Adrenal gland (tissue), 9 donors: ENCODE measurements at regions not wholly inside any gene's neighbourhood (a gene's known extent, or its start where the extent isn't known, plus 50 kb on each side); places are given as distances from the start of the nearest gene placed in this dataset.

ENCODE experiments used
- DNase-seq, 7 donors: peaks; one replicate each; pipeline ENCODE4 v3.0.0-alpha.2; 2019 to 2020
- H3K27ac ChIP-seq, 5 donors: fragments of 200-600 bp; sonication (generic) in 4 of 5; 1 replicate in 3 of 5; 2 replicates in 2 of 5; pipeline versions ENCODE4 v1.5.1 to v1.8.0; 2016 to 2020; ENCODE audit warnings: mild to moderate bottlenecking in 1 of 5
- H3K27me3 ChIP-seq: fragments of 200-600 bp; 2 replicates; pipeline ENCODE4 v1.8.0; 2021
- H3K36me3 ChIP-seq, 2 donors: fragments of 200-600 bp; replicated peaks in 1 of 2; 1 replicate in 1 of 2; 2 replicates in 1 of 2; pipeline versions ENCODE4 v1.5.1 to v1.8.0; 2018 to 2022
- H3K4me1 ChIP-seq, 2 donors: fragments of 200-600 bp; replicated peaks in 1 of 2; 1 replicate in 1 of 2; 2 replicates in 1 of 2; pipeline versions ENCODE4 v1.5.1 to v1.8.0; 2018 to 2021
- H3K4me3 ChIP-seq, 4 donors: fragments of 200-600 bp; sonication (generic) in 3 of 4; one replicate each; pipeline ENCODE4 v1.5.1; 2016 to 2018
- H3K9me3 ChIP-seq, 3 donors: fragments of 200-600 bp; sonication (generic) in 1 of 3; replicated peaks in 1 of 3; 1 replicate in 2 of 3; 2 replicates in 1 of 3; pipeline versions ENCODE4 v1.5.1 to v1.8.0; 2016 to 2021
- POLR2A ChIP-seq, 2 donors: fragments of 450-650 bp; IDR thresholded peaks; one replicate each; pipeline ENCODE4 v1.6.1; 2017; ENCODE audit warnings: antibody characterized with exemption in 2 of 2, mild to moderate bottlenecking in 2 of 2, moderate library complexity in 1 of 2
- WGBS, 4 donors: extraction: QIAGEN DNeasy Blood & Tissue Kit in 2 of 4; methylation state at CpG; one replicate each; pipeline versions ENCODE4 v1.1.5 to v1.1.7; 2013 to 2017; 5-methylcytosine and 5-hydroxymethylcytosine counted together
- intact Hi-C, 2 donors: fragments of 100-400 bp; cut with DNase I; formaldehyde crosslinking; loops; one replicate each; pipeline versions ENCODE4 v1.14.1 to v1.15.0; 2022 to 2023
- TF ChIP-seq, protein P1 (sequence below), 6 experiments: fragments of 450-650 bp in 4 of 6; fragments of 200-600 bp in 2 of 6; sonication (generic) in 1 of 6; IDR thresholded peaks; 1 replicate in 5 of 6; 2 replicates in 1 of 6; pipeline versions ENCODE4 v1.5.1 to v1.8.0; 2016 to 2021; ENCODE audit warnings: antibody characterized with exemption in 6 of 6, mild to moderate bottlenecking in 2 of 6, moderate library complexity in 1 of 6
- donor health status: healthy with polysubstance abuse.
- donor health status: Bipolar disorder and iron deficiency.
- donor health status: DM: yes; HTN: yes; CAD: no.
- donor health status: DM: no; HTN: no; CAD: no.
- donor health status: DM: no; HTN: no; CAD: no.

DNA sequence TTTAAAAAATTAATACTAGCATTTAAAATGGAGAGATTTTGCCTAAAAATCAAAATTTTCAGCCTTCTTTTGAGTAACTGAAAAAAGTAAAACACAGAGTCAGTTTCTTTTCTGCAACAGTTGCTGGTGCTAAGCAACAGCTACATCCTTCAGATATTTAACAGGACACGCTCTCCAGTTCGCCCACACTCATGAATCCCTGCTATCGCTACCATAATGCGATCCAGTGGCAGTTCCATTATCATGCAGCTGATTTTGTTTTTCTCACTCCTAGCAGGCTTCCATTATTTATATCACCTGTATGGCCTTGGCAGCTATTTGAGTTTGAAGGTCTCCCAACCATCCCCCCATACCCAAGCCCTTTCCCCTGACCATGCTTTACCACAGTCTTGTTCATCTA is 93.1 kb upstream of the NCKAP5 start:
- H3K4me3 ChIP-seq = no peak overlapping the region
- H3K9me3 ChIP-seq = no peaks in the 10 kb centered on the region
- DNase-seq = no peak
- TF ChIP-seq, protein P1, sequence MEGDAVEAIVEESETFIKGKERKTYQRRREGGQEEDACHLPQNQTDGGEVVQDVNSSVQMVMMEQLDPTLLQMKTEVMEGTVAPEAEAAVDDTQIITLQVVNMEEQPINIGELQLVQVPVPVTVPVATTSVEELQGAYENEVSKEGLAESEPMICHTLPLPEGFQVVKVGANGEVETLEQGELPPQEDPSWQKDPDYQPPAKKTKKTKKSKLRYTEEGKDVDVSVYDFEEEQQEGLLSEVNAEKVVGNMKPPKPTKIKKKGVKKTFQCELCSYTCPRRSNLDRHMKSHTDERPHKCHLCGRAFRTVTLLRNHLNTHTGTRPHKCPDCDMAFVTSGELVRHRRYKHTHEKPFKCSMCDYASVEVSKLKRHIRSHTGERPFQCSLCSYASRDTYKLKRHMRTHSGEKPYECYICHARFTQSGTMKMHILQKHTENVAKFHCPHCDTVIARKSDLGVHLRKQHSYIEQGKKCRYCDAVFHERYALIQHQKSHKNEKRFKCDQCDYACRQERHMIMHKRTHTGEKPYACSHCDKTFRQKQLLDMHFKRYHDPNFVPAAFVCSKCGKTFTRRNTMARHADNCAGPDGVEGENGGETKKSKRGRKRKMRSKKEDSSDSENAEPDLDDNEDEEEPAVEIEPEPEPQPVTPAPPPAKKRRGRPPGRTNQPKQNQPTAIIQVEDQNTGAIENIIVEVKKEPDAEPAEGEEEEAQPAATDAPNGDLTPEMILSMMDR (IDR thresholded peaks at IDR 0.05) = no peak
- no peak for TF ChIP-seq POLR2A (IDR thresholded peaks at IDR 0.05)
- H3K36me3 ChIP-seq = no peaks in the 10 kb centered on the region
- intact Hi-C loops = loop anchor here in 1 of 2 donors (5.0 kb wide), 1 partner anchor 1434 kb away; no protein-coding TSS in a partner anchor
- H3K27me3 ChIP-seq = no peaks in the 10 kb centered on the region
- no peak overlapping the region for H3K27ac ChIP-seq
- no peaks in the 10 kb centered on the region for H3K4me1 ChIP-seq
- 75 to 88% (median 80%) methylated on average over 4 of the region's 4 CpGs for WGBS, 4 donors

DNA sequence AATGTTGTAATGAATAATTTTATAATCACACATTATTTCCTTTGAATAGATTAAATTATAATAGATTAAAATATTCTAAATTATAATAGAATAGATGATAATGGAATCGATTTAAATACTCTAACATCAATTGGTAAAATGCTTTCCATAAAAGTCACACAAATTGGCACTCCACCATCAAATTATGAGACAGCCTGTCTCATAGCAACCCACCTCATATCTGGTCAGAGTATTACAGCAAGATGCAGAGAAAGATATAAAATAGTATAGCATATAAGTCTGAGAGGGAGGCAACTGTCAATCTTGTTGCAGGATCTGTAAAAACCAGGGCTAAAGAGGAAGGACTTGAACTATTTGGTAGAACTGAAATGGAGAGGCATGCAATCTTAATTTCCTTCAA is 98.4 kb upstream of the NCKAP5 start:
- H3K4me3 ChIP-seq = no peak overlapping the region
- H3K4me1 ChIP-seq = no peaks in the 10 kb centered on the region
- H3K27me3 ChIP-seq = no peaks in the 10 kb centered on the region
- no peaks in the 10 kb centered on the region for H3K36me3 ChIP-seq
- no peak for TF ChIP-seq POLR2A (IDR thresholded peaks at IDR 0.05)
- TF ChIP-seq, protein P1 (IDR thresholded peaks at IDR 0.05) = no peak
- intact Hi-C loops = no loop called here
- no peak overlapping the region for H3K27ac ChIP-seq
- DNase-seq = no peak
- peaks cover 0 to 11% (median 0%) of the 10 kb centered on the region in 3 donors for H3K9me3 ChIP-seq
- WGBS, 4 donors = 68 to 86% (median 78%) methylated on average over 1 of the region's 1 CpG

DNA sequence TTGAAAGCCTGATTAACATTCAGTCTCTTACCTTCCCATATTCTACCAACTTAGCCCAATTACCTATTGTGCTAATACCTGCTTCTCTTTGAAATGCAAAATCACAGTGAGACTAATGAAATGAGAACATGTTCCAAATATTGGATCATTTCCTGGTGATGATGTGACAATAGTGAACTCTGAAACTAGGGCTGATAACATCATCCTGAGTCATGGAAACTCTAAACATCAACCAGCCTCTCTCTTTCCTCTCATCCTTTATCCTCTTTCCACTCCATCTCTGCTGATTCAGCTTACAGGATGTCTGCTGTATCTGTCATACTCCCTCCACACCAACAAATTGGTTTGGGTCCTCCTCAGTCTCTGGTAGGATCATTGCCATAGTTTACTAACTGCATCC is 98.8 kb upstream of the NCKAP5 start:
- DNase-seq = no peak
- H3K27ac ChIP-seq = no peak overlapping the region
- H3K4me3 ChIP-seq = no peak overlapping the region
- intact Hi-C loops = no loop called here
- no peaks in the 10 kb centered on the region for H3K27me3 ChIP-seq
- no peaks in the 10 kb centered on the region for H3K36me3 ChIP-seq
- TF ChIP-seq, protein P1 (IDR thresholded peaks at IDR 0.05) = no peak
- TF ChIP-seq POLR2A (IDR thresholded peaks at IDR 0.05) = no peak
- H3K9me3 ChIP-seq = peaks cover 0 to 11% (median 0%) of the 10 kb centered on the region in 3 donors
- no peaks in the 10 kb centered on the region for H3K4me1 ChIP-seq

DNA sequence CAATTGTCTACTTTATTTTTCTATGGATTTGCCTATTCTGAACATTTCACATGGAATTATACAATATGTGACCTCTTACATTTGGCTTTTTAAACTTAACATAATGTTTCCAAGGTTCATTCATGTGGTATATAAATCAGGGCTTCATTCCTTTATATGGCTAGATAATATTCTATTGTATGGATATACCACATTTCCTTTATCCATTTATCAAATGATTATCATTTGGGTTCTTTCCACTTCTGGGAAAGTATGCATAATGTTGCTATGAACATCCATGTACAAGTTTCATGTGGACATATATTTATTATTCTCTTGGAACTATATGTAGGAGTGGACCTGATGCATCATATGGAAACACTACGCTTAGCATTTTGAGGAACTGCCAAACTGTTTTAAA is 99.7 kb upstream of the NCKAP5 start:
- TF ChIP-seq, protein P1 (IDR thresholded peaks at IDR 0.05) = no peak
- no peak for TF ChIP-seq POLR2A (IDR thresholded peaks at IDR 0.05)
- H3K27ac ChIP-seq = no peak overlapping the region
- no peak for DNase-seq
- H3K27me3 ChIP-seq = no peaks in the 10 kb centered on the region
- no peak overlapping the region for H3K4me3 ChIP-seq
- no peaks in the 10 kb centered on the region for H3K36me3 ChIP-seq
- H3K9me3 ChIP-seq = peaks cover 0 to 11% (median 0%) of the 10 kb centered on the region in 3 donors
- 86 to 98% (median 95%) methylated on average over 1 of the region's 1 CpG for WGBS, 4 donors
- intact Hi-C loops = no loop called here
- H3K4me1 ChIP-seq = no peaks in the 10 kb centered on the region
